Stomach smooth muscle (tissue), 2 donors: ENCODE measurements at regions not wholly inside any gene's neighbourhood (a gene's known extent, or its start where the extent isn't known, plus 50 kb on each side); places are given as distances from the start of the nearest gene placed in this dataset.
"Not testable (repeated sequence)": the region's sequence is repeated elsewhere in the genome, so short reads cannot be mapped to it uniquely, and the experiment has no call there.

Experiments
- H3K27ac ChIP-seq: one replicate; pipeline ENCODE4 v1.7.0; 2013; ENCODE audit warnings: mild to moderate bottlenecking, low read length, inconsistent platforms
- H3K27me3 ChIP-seq, 2 donors: one replicate each; pipeline ENCODE4 v1.7.0; 2013; ENCODE audit warnings: low read length in 2 of 2; ENCODE audit not compliant: insufficient read depth in 2 of 2, control insufficient read depth in 1 of 2
- H3K36me3 ChIP-seq, 2 donors: one replicate each; pipeline ENCODE4 v1.7.0; 2013; ENCODE audit warnings: low read length in 2 of 2; ENCODE audit not compliant: control insufficient read depth in 2 of 2, insufficient read depth in 2 of 2
- H3K4me1 ChIP-seq: one replicate; pipeline ENCODE4 v1.7.0; 2013; ENCODE audit warnings: low read length; ENCODE audit not compliant: control insufficient read depth, insufficient read depth
- H3K4me3 ChIP-seq, 2 donors: one replicate each; pipeline ENCODE4 v1.7.0; 2013; ENCODE audit warnings: low read length in 2 of 2
- H3K9ac ChIP-seq, 2 donors: one replicate each; pipeline ENCODE4 v1.7.0; 2013; ENCODE audit warnings: low read length in 2 of 2, mild to moderate bottlenecking in 1 of 2
- H3K9me3 ChIP-seq, 2 donors: one replicate each; pipeline ENCODE4 v1.7.0; 2013; ENCODE audit warnings: low read length in 2 of 2; ENCODE audit not compliant: control insufficient read depth in 2 of 2
- donor health status: healthy.
- donor health status: Pancreatic carcinoma.

DNA sequence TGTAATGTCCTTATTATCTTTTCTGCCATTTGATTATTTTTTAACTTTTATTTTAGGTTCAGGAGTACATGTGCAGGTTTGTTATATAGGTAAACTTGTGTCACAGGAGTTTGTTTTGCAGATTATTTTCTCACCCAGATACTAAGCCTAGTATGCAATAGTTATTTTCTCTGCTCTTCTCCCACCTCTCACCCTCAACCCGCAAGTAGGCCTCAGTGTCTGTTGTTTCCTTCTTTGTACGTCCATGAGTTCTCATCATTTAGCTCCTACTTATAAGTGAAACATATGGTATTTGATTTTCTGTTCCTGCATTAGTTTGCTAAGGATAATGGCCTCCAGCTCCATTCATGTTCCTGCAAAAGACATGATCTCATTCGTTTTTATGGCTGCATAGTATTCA lies 270.0 kb downstream of the BTG1 start:
- not testable (repeated sequence) for H3K27ac ChIP-seq, H3K4me3 ChIP-seq, H3K4me1 ChIP-seq, H3K27me3 ChIP-seq, H3K9ac ChIP-seq, H3K9me3 ChIP-seq, H3K36me3 ChIP-seq

DNA sequence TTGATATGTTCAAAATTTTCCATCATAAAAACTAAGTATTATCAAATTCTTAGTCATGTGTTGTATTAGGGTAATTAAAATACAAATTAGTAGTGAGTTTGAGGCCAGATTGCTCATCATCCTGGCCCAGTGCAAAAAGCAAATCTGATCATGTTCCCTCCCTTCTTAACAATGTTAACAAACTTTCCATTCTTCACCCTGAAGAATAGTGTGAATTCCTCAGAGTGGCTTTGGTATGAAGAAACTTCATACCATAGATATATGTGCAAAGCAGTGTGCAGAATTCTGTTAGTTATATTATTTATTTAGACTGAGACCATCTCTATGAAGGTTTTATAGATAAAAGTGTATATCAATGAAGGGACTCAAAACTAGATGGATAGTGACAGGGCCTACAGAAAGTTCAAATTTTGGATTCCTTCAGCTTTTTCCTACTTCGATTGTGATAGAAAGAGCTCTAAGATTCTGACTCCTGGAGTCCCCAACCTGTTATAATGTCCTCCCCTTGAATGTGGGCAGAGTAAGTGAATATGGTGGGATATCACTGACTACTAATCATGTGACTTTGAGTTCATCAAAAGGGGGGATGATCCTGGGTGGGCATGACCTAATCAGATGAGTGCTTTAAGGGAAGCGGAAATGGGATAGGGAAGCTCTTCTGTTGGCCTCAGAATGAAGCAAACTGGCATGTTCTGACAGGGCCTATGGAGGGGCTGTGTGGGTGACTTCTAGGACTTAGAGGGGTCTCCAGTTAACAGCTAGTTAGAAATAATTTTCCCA lies 271.4 kb downstream of the BTG1 start:
- Histone ChIP-seq H3K27me3 (no peaks in the 10 kb centered on the region), H3K27ac (no peak overlapping the region), H3K9me3 (no peaks in the 10 kb centered on the region), H3K9ac (no peak overlapping the region), H3K4me1 (no peaks in the 10 kb centered on the region), H3K36me3 (no peaks in the 10 kb centered on the region), H3K4me3 (no peak overlapping the region)

DNA sequence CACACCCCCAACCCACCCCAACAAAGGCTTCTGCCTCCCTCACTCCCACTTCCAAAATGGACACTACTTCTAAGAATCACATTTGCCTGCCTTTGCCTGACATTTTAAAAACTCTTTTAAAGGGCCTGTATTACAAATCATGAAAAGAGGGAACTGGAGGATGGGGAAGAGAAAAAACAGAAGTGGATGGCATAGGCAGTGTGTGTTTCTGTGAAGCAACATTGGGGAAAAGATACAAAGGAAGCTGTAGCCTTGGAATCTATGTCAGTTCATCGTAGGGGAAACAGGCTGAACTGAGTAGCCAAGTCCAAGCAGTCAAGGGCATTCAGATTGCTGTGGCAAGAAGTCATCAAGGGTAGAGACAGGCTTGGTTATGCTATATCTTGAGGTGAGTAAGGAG lies 273.9 kb downstream of the BTG1 start:
- Histone ChIP-seq H3K27me3 (no peaks in the 10 kb centered on the region), H3K4me1 (no peaks in the 10 kb centered on the region), H3K9me3 (no peaks in the 10 kb centered on the region), H3K4me3 (no peak overlapping the region), H3K9ac (no peak overlapping the region), H3K36me3 (no peaks in the 10 kb centered on the region), H3K27ac (no peak overlapping the region)

DNA sequence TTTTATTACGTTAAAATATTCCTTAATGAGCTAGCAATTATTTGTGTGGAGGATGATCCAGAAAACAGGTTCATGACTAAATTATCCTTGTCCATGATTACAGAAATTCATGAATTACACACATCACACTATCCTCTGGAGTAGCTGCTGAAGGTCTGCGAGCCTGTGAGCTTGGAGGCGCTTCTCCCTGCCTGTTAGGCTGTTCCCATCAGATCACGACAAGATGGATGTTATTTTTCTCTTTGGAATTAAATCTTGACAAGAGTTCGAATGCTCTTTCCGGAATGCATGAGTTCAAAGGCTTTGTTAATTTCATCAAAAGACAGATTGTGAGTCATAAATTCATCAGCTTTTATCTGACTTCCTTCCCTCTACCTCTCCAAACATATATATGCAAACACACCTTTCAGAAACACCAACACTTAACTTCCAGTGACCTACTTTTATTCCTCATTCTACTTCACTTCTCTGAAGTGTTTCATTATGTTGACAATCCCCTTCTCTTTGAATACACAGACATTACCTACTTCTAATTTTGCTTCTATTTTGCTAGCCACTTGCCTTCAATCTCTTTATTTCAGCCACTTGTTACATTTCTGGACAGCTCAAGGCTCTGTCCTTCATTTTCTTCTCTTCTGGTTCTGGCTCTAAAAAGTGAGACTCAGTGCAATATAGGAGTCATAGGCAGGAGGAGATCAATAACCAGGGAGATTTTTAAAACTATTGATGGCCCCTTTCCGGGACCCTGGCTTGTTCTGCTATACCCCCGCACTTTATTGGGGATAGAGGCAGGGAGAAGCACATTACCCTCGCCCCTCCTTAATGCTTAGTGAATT lies 274.6 kb downstream of the BTG1 start:
- H3K4me3 ChIP-seq = no peak overlapping the region
- H3K27ac ChIP-seq = no peak overlapping the region
- no peaks in the 10 kb centered on the region for H3K36me3 ChIP-seq

DNA sequence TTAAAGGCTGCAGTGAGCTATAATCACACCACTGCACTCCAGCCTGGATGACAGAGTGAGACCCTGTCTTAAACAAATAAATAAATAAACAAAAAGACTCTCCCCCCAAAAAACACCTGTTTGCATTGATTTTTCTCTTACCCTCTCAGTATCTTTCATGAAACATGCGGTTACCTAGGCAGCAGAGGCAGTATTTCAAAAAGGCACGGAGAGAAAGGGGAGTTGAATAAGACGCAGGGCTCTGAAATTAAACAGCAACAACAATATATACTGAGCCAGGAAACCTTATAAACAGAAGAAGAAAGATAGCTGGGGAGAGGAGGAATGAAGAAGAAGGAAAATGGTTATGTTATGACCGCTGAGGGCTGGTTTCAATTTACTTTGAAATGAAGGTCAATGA lies 277.6 kb downstream of the BTG1 start:
- no peaks in the 10 kb centered on the region for H3K9me3 ChIP-seq
- no peak overlapping the region for H3K4me3 ChIP-seq
- no peak overlapping the region for H3K9ac ChIP-seq
- no peak overlapping the region for H3K27ac ChIP-seq
- H3K27me3 ChIP-seq = no peaks in the 10 kb centered on the region
- H3K36me3 ChIP-seq = no peaks in the 10 kb centered on the region
- H3K4me1 ChIP-seq = no peaks in the 10 kb centered on the region

More for the DNA sequence above, 274.6 kb downstream of the BTG1 start:
- Histone ChIP-seq H3K4me1 (no peaks in the 10 kb centered on the region), H3K9me3 (no peaks in the 10 kb centered on the region), H3K27me3 (no peaks in the 10 kb centered on the region), H3K9ac (no peak overlapping the region)

DNA sequence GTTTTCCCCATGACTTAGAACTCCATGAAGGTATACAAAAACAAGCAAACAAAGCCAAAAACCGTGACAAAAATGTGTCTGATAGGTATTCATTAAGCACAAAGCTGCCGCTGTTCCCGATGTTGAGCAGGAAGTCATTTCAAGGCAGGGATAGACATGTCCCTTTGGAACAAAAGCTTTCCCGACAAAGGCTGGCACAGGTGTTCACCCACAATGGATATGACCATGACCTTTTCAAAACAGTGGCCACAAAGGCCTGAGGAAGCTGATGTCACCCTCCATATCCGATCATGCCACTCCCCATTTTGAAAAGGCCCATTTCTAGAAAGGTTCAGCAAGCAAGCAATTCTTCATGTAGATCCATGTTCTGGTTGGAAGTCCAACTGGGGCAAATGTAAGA lies 279.1 kb downstream of the BTG1 start:
- H3K9ac ChIP-seq = no peak overlapping the region
- no peaks in the 10 kb centered on the region for H3K27me3 ChIP-seq
- no peaks in the 10 kb centered on the region for H3K9me3 ChIP-seq
- H3K4me3 ChIP-seq = no peak overlapping the region
- H3K27ac ChIP-seq = no peak overlapping the region
- H3K36me3 ChIP-seq = no peaks in the 10 kb centered on the region
- no peaks in the 10 kb centered on the region for H3K4me1 ChIP-seq

DNA sequence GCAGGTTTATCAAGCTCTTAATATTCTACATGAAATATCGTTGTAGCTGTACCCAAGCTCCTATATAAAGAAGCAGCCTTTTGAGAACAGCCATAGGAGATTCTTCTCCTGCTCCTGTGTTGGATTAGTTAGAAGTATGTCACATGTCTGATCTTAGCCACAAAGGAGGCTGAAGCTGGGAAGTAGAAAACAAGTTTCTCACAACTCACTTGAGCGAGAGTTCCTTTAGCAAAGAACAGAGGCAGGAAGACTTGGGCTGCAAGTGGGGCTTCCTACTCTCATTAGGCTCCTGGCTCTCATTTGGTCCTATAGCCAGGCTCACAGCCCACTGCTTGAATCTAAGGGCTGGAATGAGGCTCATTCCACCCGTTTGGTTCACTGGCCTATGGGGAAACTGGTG lies 281.9 kb downstream of the BTG1 start:
- H3K27me3 ChIP-seq = no peaks in the 10 kb centered on the region
- no peak overlapping the region for H3K27ac ChIP-seq

DNA sequence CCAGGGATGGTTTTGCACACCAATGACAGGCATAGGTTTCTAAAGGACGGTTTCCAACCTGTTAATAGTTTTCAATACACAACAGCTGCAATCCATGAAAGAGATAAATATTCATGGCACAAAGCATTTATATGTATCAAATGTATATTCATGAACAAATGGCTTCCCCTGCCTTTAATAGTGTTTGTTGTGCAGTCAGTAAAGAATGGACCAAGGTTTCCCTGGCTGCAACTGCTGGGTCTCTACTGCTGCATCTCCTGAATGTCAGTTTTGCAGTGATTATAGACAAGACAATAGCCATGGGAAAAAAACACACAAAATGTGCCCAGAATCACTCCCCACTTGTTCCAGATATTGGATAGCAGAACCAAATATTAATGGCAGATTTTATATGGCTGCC lies 284.1 kb downstream of the BTG1 start:
- H3K27me3 ChIP-seq = no peaks in the 10 kb centered on the region
- H3K9ac ChIP-seq = no peak overlapping the region
- H3K4me1 ChIP-seq = no peaks in the 10 kb centered on the region
- no peak overlapping the region for H3K27ac ChIP-seq
- H3K36me3 ChIP-seq = no peaks in the 10 kb centered on the region
- H3K4me3 ChIP-seq = no peak overlapping the region
- no peaks in the 10 kb centered on the region for H3K9me3 ChIP-seq

More for the DNA sequence above, 281.9 kb downstream of the BTG1 start:
- Histone ChIP-seq H3K9ac (no peak overlapping the region), H3K9me3 (no peaks in the 10 kb centered on the region), H3K36me3 (no peaks in the 10 kb centered on the region), H3K4me3 (no peak overlapping the region), H3K4me1 (no peaks in the 10 kb centered on the region)

DNA sequence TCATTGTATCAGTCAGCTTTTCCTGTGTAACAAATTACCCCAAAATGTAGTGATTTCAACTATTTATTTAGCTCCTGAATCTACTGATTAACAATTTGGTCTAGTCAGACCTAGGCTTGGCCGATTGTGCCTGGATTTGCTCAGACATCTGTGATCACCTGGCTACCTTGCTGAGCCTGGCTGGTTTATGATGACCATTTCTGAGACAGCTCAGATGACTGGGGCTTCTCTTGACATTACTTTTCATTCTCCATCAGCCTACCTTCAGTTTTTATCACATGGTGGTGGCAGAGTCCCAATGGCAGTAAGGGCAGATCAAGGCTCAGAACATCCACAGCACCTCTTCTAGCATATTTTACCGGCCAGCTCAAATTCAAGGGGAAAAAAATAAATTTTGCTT lies 286.3 kb downstream of the BTG1 start:
- Histone ChIP-seq H3K9me3 (no peaks in the 10 kb centered on the region), H3K27me3 (no peaks in the 10 kb centered on the region), H3K36me3 (no peaks in the 10 kb centered on the region), H3K4me3 (no peak overlapping the region), H3K4me1 (no peaks in the 10 kb centered on the region), H3K9ac (no peak overlapping the region), H3K27ac (no peak overlapping the region)

DNA sequence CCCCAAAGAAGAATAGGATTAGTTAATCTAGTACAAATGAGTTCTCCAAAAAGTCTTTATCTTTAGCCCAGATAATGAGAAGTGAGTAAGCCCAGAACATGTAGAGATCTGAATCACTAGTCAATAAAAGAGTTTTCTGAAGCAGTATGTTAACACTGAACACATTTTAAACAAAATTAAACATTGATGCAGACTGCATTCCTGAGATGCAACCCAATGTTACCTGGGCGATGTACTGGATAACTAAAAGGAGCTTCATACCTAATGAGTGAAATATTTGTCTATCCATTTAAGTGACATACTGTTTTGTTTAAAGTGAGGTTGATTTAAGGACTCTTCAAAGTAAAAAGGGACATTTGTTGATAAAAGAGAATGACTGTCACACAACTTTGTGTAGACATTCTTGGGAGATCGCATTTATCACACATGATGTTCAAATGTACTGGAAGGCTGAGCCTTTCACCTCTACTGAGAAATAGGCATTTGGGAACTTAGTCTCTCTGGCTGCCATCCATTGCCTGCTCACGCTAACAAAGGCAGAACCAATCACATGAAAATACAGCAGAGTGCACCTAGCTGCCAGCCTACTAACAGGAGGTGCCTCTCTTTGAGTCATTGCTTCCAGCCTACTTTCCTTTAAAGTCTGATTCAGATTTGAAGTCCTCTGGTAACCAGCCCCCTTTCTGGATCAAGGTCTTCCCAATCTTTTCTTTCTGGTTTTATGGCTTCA lies 287.7 kb downstream of the BTG1 start:
- no peak overlapping the region for H3K9ac ChIP-seq
- H3K4me1 ChIP-seq = no peaks in the 10 kb centered on the region
- H3K36me3 ChIP-seq = no peaks in the 10 kb centered on the region
- H3K4me3 ChIP-seq = no peak overlapping the region
- no peaks in the 10 kb centered on the region for H3K27me3 ChIP-seq
- no peak overlapping the region for H3K27ac ChIP-seq
- H3K9me3 ChIP-seq = no peaks in the 10 kb centered on the region
